SU-DHL-6 (cell line): ENCODE measurements at regions not wholly inside any gene's neighbourhood (a gene's known extent, or its start where the extent isn't known, plus 50 kb on each side); places are given as distances from the start of the nearest gene placed in this dataset.

Experiments
- CTCF ChIP-seq: fragments of 200-600 bp; sonication (generic); IDR thresholded peaks from one replicate; pipeline ENCODE4 v1.5.1; 2017; ENCODE audit warnings: antibody characterized with exemption, mild to moderate bottlenecking, low read length, moderate library complexity; ENCODE audit not compliant: insufficient read depth, poor library complexity, severe bottlenecking
- EZH2phosphoT487 ChIP-seq: fragments of 200-600 bp; sonication (generic), shearing (Covaris generic); conservative IDR thresholded peaks from 2 replicates; pipeline ENCODE4 v1.6.1; 2018; ENCODE audit warnings: mild to moderate bottlenecking, antibody characterized with exemption, low read length, moderate library complexity, mixed read lengths

DNA sequence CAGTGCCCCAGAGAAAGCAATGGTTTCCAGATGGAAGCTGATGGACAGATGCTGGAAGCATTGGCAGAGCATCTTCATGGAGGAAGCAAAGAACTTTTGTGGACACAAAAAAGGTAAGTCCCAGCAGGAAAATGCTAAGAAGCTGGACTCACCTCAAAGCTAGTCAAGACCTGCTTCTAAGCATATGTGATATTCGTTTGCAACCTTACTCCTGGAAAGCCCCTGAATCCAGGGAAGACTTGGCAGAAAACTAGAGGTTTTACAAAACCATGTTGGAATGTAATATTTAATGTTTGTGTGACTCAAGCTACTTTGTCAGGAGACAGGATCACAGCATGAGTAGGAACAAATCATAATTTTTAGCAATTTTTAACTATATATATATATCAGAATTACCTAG is 288.2 kb downstream of the BCHE start:
- no peak for TF ChIP-seq CTCF
- no peak for TF ChIP-seq EZH2phosphoT487
